CD4-positive, alpha-beta T cell (primary cell): ENCODE measurements at regions not wholly inside any gene's neighbourhood (a gene's known extent, or its start where the extent isn't known, plus 50 kb on each side); places are given as distances from the start of the nearest gene placed in this dataset.

Experiments used
- ATAC-seq: fragments of 200-7000 bp; cut with Tn5 transposase; one replicate; pipeline ENCODE4 v1.10.0; 2022; ENCODE audit warnings: mild to moderate bottlenecking; ENCODE audit not compliant: poor library complexity
- CTCF ChIA-PET: fragments of 350-600 bp; sonication (Branson Sonifier 250); formaldehyde crosslinking; loops from one replicate; lab custom pipeline; 2021; ENCODE audit warnings: antibody characterized with exemption, inconsistent platforms; lab: Charles Lee
- POLR2A ChIA-PET: fragments of 350-600 bp; sonication (Branson Sonifier 250); formaldehyde crosslinking; loops from one replicate; lab custom pipeline; 2021; ENCODE audit warnings: antibody characterized with exemption, inconsistent platforms; lab: Charles Lee
- DNase-seq, 14 experiments: peaks; one replicate each; pipeline ENCODE4 v3.0.0-alpha.2; 2013 to 2020; ENCODE audit warnings: mixed read lengths in 2 of 14
- H3K27ac ChIP-seq, 2 donors: one replicate each; pipeline versions ENCODE4 v1.5.1 to v1.7.0; 2013; ENCODE audit warnings: low read length in 2 of 2, low read depth in 1 of 2, mild to moderate bottlenecking in 1 of 2
- H3K27me3 ChIP-seq, 2 experiments: 1 replicate in 1 of 2; 2 replicates in 1 of 2; pipeline versions ENCODE4 v1.6.1 to v1.7.0; 2013; ENCODE audit warnings: low read length in 2 of 2, control low read depth in 1 of 2, mild to moderate bottlenecking in 1 of 2, moderate library complexity in 1 of 2; ENCODE audit not compliant: insufficient read depth in 2 of 2, control insufficient read depth in 1 of 2
- H3K36me3 ChIP-seq: one replicate; pipeline ENCODE4 v1.6.1; 2013; ENCODE audit warnings: low read length, control low read depth; ENCODE audit not compliant: insufficient read depth
- H3K4me1 ChIP-seq: one replicate; pipeline ENCODE4 v1.6.1; 2013; ENCODE audit warnings: low read length, control low read depth; ENCODE audit not compliant: insufficient read depth
- H3K4me3 ChIP-seq: one replicate; pipeline ENCODE4 v1.5.1; 2013; ENCODE audit warnings: mild to moderate bottlenecking, low read length, moderate library complexity
- H3K9me3 ChIP-seq, 2 experiments: 1 replicate in 1 of 2; 2 replicates in 1 of 2; pipeline versions ENCODE4 v1.6.1 to v1.7.0; 2013; ENCODE audit warnings: low read length in 2 of 2, mild to moderate bottlenecking in 2 of 2, control low read depth in 1 of 2, moderate library complexity in 1 of 2; ENCODE audit not compliant: control insufficient read depth in 1 of 2, insufficient read depth in 1 of 2
- H3K27ac Mint-ChIP-seq: one replicate; pipeline ENCODE4 v1.8.0; 2020; ENCODE audit warnings: mixed read lengths
- H3K27me3 Mint-ChIP-seq: one replicate; pipeline ENCODE4 v1.8.0; 2021; ENCODE audit warnings: mixed read lengths
- H3K36me3 Mint-ChIP-seq: one replicate; pipeline ENCODE4 v1.8.0; 2021; ENCODE audit warnings: low read depth, mixed read lengths
- H3K4me1 Mint-ChIP-seq: one replicate; pipeline ENCODE4 v1.8.0; 2021; ENCODE audit warnings: low read depth, mixed read lengths
- H3K4me3 Mint-ChIP-seq: one replicate; pipeline ENCODE4 v1.8.0; 2020; ENCODE audit warnings: mild to moderate bottlenecking, mixed read lengths
- H3K9me3 Mint-ChIP-seq: one replicate; pipeline ENCODE4 v1.8.0; 2020; ENCODE audit warnings: mixed read lengths
- intact Hi-C, 2 experiments: fragments of 100-400 bp; cut with DNase I in 1 of 2; cut with micrococcal nuclease in 1 of 2; formaldehyde crosslinking; loops; one replicate each; pipeline versions ENCODE4 v1.15.1 to v1.9.0; 2023 to 2025; cut with DNase I, micrococcal nuclease
- TF ChIP-seq, protein P1 (sequence below): fragments of 200-600 bp; IDR thresholded peaks from one replicate; pipeline ENCODE4 v1.8.0; 2022; ENCODE audit warnings: antibody characterized with exemption, mild to moderate bottlenecking

DNA sequence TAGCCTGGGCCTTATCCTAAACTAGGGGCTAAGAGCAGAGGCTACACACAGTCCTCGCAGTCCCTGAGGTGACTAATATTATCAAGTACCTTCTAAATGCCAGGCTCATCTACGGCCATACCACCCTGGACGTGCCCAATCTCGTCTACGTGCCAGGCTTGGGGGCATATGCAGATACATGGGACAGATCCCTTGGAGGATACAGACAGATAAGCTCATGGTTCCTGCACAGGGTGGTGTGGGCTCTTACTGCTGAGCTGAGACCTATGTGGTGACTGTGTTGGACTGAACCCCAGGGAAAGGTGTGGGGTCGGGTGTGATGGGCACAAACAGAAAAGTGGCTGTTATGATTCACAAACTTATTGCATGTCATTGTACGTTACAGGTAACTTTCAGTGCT is 268.4 kb upstream of the NEBL start:
- Histone ChIP-seq H3K4me1 (no peaks in the 10 kb centered on the region), H3K36me3 (no peaks in the 10 kb centered on the region), H3K27me3 (no peaks in the 10 kb centered on the region), H3K9me3 (no peaks in the 10 kb centered on the region), H3K27ac (no peak overlapping the region), H3K4me3 (no peak overlapping the region)
- Mint-ChIP-seq H3K4me3 (no peak overlapping the region), H3K4me1 (no peaks in the 10 kb centered on the region), H3K27ac (no peak overlapping the region), H3K27me3 (peaks cover 32% of the 10 kb centered on the region), H3K36me3 (no peaks in the 10 kb centered on the region), H3K9me3 (no peaks in the 10 kb centered on the region)
- CTCF ChIA-PET = no interaction called here
- no peak for DNase-seq
- TF ChIP-seq, protein P1, sequence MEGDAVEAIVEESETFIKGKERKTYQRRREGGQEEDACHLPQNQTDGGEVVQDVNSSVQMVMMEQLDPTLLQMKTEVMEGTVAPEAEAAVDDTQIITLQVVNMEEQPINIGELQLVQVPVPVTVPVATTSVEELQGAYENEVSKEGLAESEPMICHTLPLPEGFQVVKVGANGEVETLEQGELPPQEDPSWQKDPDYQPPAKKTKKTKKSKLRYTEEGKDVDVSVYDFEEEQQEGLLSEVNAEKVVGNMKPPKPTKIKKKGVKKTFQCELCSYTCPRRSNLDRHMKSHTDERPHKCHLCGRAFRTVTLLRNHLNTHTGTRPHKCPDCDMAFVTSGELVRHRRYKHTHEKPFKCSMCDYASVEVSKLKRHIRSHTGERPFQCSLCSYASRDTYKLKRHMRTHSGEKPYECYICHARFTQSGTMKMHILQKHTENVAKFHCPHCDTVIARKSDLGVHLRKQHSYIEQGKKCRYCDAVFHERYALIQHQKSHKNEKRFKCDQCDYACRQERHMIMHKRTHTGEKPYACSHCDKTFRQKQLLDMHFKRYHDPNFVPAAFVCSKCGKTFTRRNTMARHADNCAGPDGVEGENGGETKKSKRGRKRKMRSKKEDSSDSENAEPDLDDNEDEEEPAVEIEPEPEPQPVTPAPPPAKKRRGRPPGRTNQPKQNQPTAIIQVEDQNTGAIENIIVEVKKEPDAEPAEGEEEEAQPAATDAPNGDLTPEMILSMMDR = no peak
- intact Hi-C loops = no loop called here
- no peak for ATAC-seq
- POLR2A ChIA-PET = no interaction called here

DNA sequence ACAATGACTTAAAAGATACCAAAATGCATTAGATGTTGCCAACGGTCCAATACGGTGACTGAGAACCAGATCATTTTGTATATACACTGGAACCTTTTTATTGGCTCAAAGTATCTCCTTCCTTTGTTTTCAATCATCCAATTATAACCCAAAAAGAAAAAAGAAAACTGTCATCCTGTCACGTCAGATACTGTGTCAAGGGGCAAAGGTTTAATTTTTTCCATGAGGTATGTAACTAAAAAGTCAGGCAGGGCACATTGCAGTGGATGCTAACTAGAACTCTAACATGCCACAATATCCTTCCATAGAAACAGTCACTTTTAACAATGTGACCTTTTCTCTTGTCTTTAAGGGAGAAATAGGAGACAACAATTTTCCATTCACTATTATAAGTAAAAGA is 267.6 kb upstream of the NEBL start:
- no peaks in the 10 kb centered on the region for H3K4me1 ChIP-seq
- TF ChIP-seq, protein P1 = no peak
- ATAC-seq (no peak), DNase-seq (no peak)
- intact Hi-C loops = no loop called here
- no peaks in the 10 kb centered on the region for H3K9me3 ChIP-seq
- H3K27me3 ChIP-seq = no peaks in the 10 kb centered on the region
- H3K27ac ChIP-seq = no peak overlapping the region
- Mint-ChIP-seq H3K36me3 (no peaks in the 10 kb centered on the region), H3K9me3 (peaks cover 2% of the 10 kb centered on the region), H3K27ac (no peak overlapping the region), H3K4me3 (no peak overlapping the region), H3K4me1 (no peaks in the 10 kb centered on the region), H3K27me3 (peaks cover 31% of the 10 kb centered on the region)
- no peaks in the 10 kb centered on the region for H3K36me3 ChIP-seq
- no peak overlapping the region for H3K4me3 ChIP-seq
- ChIA-PET POLR2A (no interaction called here), CTCF (no interaction called here)

DNA sequence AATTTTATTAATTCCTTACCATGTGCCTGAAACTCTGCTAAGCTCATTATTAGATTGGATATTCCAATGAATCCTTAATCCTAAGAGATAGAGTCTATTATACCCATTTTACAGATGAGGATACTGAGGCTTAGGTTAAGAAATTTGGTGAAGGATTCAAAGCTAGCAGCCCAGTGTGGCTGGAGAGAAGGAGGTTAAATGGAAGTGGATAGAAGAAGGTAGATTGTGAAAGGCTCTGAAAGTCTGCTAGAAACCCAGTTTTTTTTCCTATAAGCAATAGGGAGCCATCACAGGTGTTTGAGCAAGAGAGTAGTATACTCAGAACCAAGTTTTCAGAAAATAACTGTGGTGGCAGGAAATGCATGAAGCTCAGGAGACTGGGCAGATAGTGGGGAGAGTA is 265.8 kb upstream of the NEBL start:
- Mint-ChIP-seq H3K9me3 (peaks cover 2% of the 10 kb centered on the region), H3K27me3 (peaks cover 38% of the 10 kb centered on the region), H3K27ac (no peak overlapping the region), H3K4me3 (no peak overlapping the region), H3K36me3 (no peaks in the 10 kb centered on the region), H3K4me1 (no peaks in the 10 kb centered on the region)
- Histone ChIP-seq H3K4me3 (no peak overlapping the region), H3K36me3 (no peaks in the 10 kb centered on the region), H3K27me3 (no peaks in the 10 kb centered on the region), H3K27ac (no peak overlapping the region), H3K9me3 (no peaks in the 10 kb centered on the region), H3K4me1 (no peaks in the 10 kb centered on the region)
- DNase-seq (no peak), ATAC-seq (no peak)
- CTCF ChIA-PET = no interaction called here
- POLR2A ChIA-PET = no interaction called here
- intact Hi-C loops = no loop called here
- TF ChIP-seq, protein P1 = no peak
